Dermis microvascular lymphatic vessel endothelial cell (primary cell): ENCODE measurements at regions not wholly inside any gene's neighbourhood (a gene's known extent, or its start where the extent isn't known, plus 50 kb on each side); places are given as distances from the start of the nearest gene placed in this dataset.

Experiments used
- DNase-seq, 2 donors: peaks; one replicate each; pipeline versions ENCODE4 v3.0.0 to v3.0.0-alpha.2; 2010; ENCODE audit warnings: low read depth in 2 of 2

- DNase-seq: no peak
Measured at GRCh38 chr5:72041654-72042053, 65.6 kb upstream of the MAP1B start.

GRCh38 chr5:72042097-72042496, 65.2 kb upstream of the MAP1B start:
- peak in 1 of 2 donors; percentile 5 for DNase-seq

GRCh38 chr5:72045692-72046091, 61.6 kb upstream of the MAP1B start:
- no peak for DNase-seq

GRCh38 chr5:72046106-72046505, 61.2 kb upstream of the MAP1B start:
- no peak for DNase-seq

- DNase-seq: no peak
Measured at GRCh38 chr5:72055636-72056035, 51.6 kb upstream of the MAP1B start.
